ENCODE measurements at regions not wholly inside any gene's neighbourhood (a gene's known extent, or its start where the extent isn't known, plus 50 kb on each side); places are given as distances from the start of the nearest gene placed in this dataset.
"Not testable (repeated sequence)": the region's sequence is repeated elsewhere in the genome, so short reads cannot be mapped to it uniquely, and the experiment has no call there.

DNA sequence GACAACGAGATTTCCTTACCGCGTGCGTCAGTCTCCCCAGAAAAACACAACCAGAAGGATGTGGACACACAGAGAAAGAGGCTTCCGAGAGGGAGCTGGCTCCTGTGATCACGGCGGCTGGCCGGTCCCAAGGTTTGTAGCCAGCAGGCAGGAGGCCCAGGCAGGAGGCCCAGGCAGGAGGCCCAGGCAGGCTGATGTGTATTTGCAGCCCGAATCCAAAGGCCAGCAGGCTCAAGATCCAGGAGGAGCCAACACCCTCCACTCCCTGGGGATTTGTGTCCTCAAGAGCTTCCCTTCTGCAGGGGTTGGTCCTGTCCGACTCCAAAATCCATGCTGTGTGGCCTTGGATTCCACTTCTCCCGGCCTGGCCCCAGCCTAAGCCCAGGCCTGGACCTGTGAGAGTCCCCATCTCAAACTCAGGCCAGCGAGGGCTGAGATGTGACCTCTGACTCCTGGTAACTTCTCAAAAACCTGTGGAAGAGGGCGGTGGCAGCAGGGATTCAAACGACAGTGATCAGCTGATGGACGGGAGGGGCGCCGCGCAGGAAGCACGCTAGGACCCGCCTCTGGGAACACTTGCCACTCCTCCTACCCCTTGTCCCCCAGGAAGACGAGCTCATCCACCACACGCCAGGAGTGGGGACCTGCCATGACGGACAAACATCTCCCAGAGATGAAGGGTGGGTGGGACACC lies 75.0 kb upstream of the PPP1R26 start:
- no peaks in the 10 kb centered on the region for H4K20me1 ChIP-seq (ENCODE audit: control insufficient read depth, extremely low read depth, insufficient read depth, low read length)
- no peak overlapping the region for H3K27ac ChIP-seq (ENCODE audit: insufficient read depth, low read length)

DNA sequence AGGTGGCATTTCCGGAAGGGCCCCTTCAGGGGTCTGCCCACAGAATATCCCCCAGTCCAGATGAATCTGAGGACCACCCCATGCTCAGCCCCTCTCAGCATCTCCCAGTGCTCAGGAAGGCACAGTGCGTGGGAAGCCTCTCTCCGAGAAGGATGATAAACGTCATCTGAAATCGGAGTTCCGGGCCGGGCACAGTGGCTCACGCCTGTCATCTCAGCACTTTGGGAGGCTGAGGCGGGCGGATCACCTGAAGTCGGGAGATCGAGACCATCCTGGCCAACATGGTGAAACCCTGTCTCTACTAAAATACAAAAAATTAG lies 74.5 kb upstream of the PPP1R26 start:
- H3K27ac ChIP-seq (ENCODE audit: insufficient read depth, low read length); H4K20me1 ChIP-seq (ENCODE audit: control insufficient read depth, extremely low read depth, insufficient read depth, low read length); H3K36me3 ChIP-seq (ENCODE audit: control insufficient read depth, insufficient read depth, low read length); H3K4me3 ChIP-seq (replicated peaks in 1 of 4; ENCODE audit: control extremely low read depth in 1 of 4, insufficient read depth in 1 of 4, low read depth in 3 of 4, low read length in 4 of 4); H3K9ac ChIP-seq (ENCODE audit: insufficient read depth, low read length); H2AFZ ChIP-seq (ENCODE audit: low read length); H3K79me2 ChIP-seq (ENCODE audit: control insufficient read depth, insufficient read depth, low read length); H3K9me3 ChIP-seq (ENCODE audit: control insufficient read depth, insufficient read depth, low read depth, low read length); H3K4me1 ChIP-seq (ENCODE audit: control insufficient read depth, extremely low read depth, insufficient read depth, low read length); DNase-seq (ENCODE audit: low read depth in 2 of 2); H3K4me2 ChIP-seq (ENCODE audit: extremely low read depth, insufficient read depth, low read length); H3K27me3 ChIP-seq (ENCODE audit: control insufficient read depth, insufficient read depth, low read length): not testable (repeated sequence)

More for the DNA sequence above, 75.0 kb upstream of the PPP1R26 start:
- no peak for TF ChIP-seq EZH2 (IDR thresholded peaks at IDR 0.05; ENCODE audit: low read length, missing control alignments)
- TF ChIP-seq, protein P1, sequence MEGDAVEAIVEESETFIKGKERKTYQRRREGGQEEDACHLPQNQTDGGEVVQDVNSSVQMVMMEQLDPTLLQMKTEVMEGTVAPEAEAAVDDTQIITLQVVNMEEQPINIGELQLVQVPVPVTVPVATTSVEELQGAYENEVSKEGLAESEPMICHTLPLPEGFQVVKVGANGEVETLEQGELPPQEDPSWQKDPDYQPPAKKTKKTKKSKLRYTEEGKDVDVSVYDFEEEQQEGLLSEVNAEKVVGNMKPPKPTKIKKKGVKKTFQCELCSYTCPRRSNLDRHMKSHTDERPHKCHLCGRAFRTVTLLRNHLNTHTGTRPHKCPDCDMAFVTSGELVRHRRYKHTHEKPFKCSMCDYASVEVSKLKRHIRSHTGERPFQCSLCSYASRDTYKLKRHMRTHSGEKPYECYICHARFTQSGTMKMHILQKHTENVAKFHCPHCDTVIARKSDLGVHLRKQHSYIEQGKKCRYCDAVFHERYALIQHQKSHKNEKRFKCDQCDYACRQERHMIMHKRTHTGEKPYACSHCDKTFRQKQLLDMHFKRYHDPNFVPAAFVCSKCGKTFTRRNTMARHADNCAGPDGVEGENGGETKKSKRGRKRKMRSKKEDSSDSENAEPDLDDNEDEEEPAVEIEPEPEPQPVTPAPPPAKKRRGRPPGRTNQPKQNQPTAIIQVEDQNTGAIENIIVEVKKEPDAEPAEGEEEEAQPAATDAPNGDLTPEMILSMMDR (conservative IDR thresholded peaks at IDR 0.05 in 1 of 2, IDR thresholded peaks at IDR 0.05 in 1 of 2; ENCODE audit: low read depth in 1 of 2, low read length in 2 of 2) = no peak
- no peaks in the 10 kb centered on the region for H3K36me3 ChIP-seq (ENCODE audit: control insufficient read depth, insufficient read depth, low read length)
- no peak overlapping the region for H2AFZ ChIP-seq (ENCODE audit: low read length)
- no peak for DNase-seq (ENCODE audit: low read depth in 2 of 2)
- H3K4me1 ChIP-seq (ENCODE audit: control insufficient read depth, extremely low read depth, insufficient read depth, low read length) = no peaks in the 10 kb centered on the region
- no peak overlapping the region for H3K4me3 ChIP-seq (replicated peaks in 1 of 4; ENCODE audit: control extremely low read depth in 1 of 4, insufficient read depth in 1 of 4, low read depth in 3 of 4, low read length in 4 of 4)
- no peaks in the 10 kb centered on the region for H3K79me2 ChIP-seq (ENCODE audit: control insufficient read depth, insufficient read depth, low read length)
- H3K27me3 ChIP-seq (ENCODE audit: control insufficient read depth, insufficient read depth, low read length) = no peaks in the 10 kb centered on the region
- no peak overlapping the region for H3K4me2 ChIP-seq (ENCODE audit: extremely low read depth, insufficient read depth, low read length)
- no peaks in the 10 kb centered on the region for H3K9me3 ChIP-seq (ENCODE audit: control insufficient read depth, insufficient read depth, low read depth, low read length)
- H3K9ac ChIP-seq (ENCODE audit: insufficient read depth, low read length) = no peak overlapping the region

DNA sequence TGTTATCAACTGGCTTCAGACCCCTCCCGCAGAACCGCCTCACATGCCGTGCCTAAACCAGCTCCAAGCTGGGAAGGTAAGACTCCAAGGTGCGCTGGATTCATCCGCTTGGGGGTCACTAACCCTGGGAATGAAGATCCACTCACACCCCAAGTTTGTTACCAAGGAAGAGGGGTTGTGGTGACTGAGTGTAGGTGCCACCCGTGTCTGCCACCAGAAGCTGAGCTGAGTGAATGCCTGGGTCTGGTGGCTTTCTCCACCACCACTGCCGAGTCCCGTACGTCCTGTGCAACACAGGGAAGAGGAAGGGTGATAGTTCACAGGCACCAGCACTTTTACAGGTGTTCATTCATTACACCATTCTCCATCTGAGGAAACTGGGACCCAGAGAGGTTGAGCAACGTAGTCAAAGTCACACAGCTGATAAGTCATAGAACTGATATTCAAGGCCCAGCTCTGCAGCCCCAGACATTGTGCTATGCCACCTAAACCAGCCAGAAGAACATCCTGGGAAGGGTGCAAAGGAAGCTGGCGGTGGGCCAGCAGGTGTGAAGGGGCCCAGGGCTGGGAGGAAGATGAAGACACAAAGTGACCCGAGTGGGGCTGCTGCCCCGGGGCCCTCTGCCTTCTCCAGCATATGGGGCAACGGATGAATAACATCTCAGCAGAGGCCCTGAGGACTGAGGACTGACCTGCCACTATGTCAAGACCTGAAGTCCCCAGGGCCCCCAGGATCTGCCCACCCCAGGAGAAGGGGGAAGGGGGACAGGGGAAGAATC lies 70.9 kb upstream of the PPP1R26 start:
- no peak for DNase-seq (ENCODE audit: low read depth in 2 of 2)
- H3K4me2 ChIP-seq (ENCODE audit: extremely low read depth, insufficient read depth, low read length) = no peak overlapping the region
- H3K27me3 ChIP-seq (ENCODE audit: control insufficient read depth, insufficient read depth, low read length) = no peaks in the 10 kb centered on the region
- no peak overlapping the region for H3K4me3 ChIP-seq (replicated peaks in 1 of 4; ENCODE audit: control extremely low read depth in 1 of 4, insufficient read depth in 1 of 4, low read depth in 3 of 4, low read length in 4 of 4)
- H3K4me1 ChIP-seq (ENCODE audit: control insufficient read depth, extremely low read depth, insufficient read depth, low read length) = no peaks in the 10 kb centered on the region
- H3K79me2 ChIP-seq (ENCODE audit: control insufficient read depth, insufficient read depth, low read length) = no peaks in the 10 kb centered on the region
- H2AFZ ChIP-seq (ENCODE audit: low read length) = no peak overlapping the region
- TF ChIP-seq, protein P1 (conservative IDR thresholded peaks at IDR 0.05 in 1 of 2, IDR thresholded peaks at IDR 0.05 in 1 of 2; ENCODE audit: low read depth in 1 of 2, low read length in 2 of 2) = no peak
- no peak for TF ChIP-seq EZH2 (IDR thresholded peaks at IDR 0.05; ENCODE audit: low read length, missing control alignments)
- no peaks in the 10 kb centered on the region for H3K9me3 ChIP-seq (ENCODE audit: control insufficient read depth, insufficient read depth, low read depth, low read length)
- no peaks in the 10 kb centered on the region for H4K20me1 ChIP-seq (ENCODE audit: control insufficient read depth, extremely low read depth, insufficient read depth, low read length)
- H3K27ac ChIP-seq (ENCODE audit: insufficient read depth, low read length) = no peak overlapping the region
- H3K9ac ChIP-seq (ENCODE audit: insufficient read depth, low read length) = no peak overlapping the region
- H3K36me3 ChIP-seq (ENCODE audit: control insufficient read depth, insufficient read depth, low read length) = no peaks in the 10 kb centered on the region
